GM18517 (cell line): ENCODE measurements at regions not wholly inside any gene's neighbourhood (a gene's known extent, or its start where the extent isn't known, plus 50 kb on each side); places are given as distances from the start of the nearest gene placed in this dataset.

ENCODE experiments used
- ATAC-seq: cut with Tn5 transposase; IDR thresholded peaks from one replicate; pipeline ENCODE4 v1.9.1; 2021; ENCODE audit warnings: mild to moderate bottlenecking, moderate library complexity; ENCODE audit not compliant: unreplicated experiment

DNA sequence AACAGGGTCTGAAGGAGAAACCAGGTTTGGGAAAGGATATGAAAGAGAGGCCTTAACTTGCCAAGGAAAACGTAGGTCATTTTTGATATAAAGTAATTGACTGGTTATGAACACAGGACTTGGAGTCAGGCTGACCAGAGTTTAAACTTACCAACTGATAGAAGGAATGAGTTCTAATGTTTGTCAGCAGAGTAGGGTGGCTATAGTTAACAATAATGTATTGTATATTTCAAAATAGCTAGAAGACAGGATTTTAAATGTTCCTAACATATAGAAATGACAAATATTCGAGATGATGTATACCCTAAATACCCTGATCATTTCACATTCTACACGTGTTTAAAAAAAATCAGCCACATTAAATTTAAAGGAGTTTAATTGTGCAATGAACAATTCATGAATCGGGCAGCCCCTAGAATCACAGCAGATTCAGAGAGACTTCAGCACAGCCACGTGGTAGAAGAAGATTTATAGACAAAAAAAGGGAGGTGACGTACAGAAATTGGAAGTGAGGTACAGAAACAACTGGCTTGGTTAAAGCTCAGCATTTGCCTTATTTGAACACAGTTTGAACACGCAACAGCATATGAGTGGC, 52.5 kb upstream of the PLEKHG7 start:
- peak; percentile 22 for ATAC-seq

DNA sequence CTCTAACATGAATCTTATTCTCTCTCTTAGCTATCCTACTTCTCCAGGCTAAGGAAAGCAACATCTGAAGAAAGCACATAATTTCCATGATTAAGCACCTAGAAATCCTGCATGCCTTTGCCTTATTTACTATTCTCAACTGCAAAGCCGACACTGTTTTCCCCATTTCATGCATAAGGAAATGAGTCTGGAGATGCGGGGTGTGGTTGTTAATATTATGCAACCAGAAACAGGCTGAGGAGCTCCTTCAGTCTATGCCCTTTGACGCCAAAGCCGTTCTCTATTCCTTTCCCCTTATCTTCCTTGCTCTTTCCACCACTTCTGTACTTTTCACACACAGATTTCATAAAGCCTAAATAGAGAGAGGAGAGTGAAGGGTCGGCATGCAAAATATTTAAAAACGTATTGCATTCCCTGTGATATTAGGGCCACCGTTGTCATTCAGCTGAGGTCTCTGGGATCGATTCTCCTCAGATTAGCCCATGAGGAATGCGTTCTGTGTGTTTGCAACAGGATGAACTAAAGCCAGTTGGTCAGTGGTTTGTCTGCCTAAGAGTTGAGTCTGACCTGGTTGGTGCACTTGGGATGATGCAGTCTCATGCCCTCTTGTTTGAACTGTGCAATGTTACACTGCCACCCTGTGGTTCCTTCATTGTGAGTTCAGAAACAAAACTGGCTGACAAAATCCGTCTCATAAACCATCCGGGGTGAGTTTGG, 53.1 kb upstream of the PLEKHG7 start:
- ATAC-seq = peak; percentile 92

DNA sequence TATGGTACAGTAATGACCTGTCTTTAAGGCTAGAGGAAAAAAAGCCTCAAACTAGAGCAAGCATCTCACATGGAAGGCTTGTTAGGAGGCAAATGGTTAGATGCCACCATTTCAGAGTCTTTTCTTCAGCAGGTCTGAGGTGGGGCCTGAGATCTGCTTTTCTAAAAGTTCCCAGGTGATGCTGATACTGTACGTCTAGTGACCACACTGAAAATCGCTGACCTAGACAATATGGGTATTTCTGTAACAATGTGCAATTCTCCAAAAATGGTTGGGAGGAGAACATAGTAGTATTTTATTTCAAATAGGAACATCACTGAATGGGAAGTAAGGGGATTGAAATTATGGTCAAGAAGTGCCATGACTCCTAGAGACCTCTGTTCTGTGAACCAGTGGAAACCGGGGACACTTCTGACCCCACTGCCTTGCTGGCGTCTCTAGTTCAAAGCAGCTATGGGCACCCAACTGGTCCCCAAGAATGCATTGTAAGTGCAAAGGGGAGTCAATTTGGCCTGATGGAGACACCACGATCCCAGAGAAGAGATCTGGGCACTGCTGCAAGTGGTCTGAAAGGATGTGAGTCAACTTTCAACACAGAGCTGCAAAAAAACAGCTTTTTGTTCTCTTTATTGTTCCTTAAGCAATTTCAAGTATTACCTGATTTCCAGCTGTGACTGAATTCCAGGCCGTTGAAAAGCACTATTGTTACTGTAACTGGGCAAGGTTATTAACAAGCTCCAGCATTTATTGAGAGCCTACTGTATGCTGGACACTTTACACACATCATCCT, 54.4 kb upstream of the PLEKHG7 start:
- no peak for ATAC-seq

- ATAC-seq = no peak
Observed at GRCh38 chr12:92641291-92641690, 61.5 kb upstream of the PLEKHG7 start.

- no peak for ATAC-seq
Observed at GRCh38 chr12:92640691-92641090, 62.1 kb upstream of the PLEKHG7 start.

- no peak for ATAC-seq
Observed at GRCh38 chr12:92639017-92639416, 63.8 kb upstream of the PLEKHG7 start.

GRCh38 chr12:92634730-92635129, 68.1 kb upstream of the PLEKHG7 start:
- no peak for ATAC-seq

- ATAC-seq = no peak
Observed at GRCh38 chr12:92634202-92634601, 68.6 kb upstream of the PLEKHG7 start.

- no peak for ATAC-seq
Observed at GRCh38 chr12:92630968-92631367, 71.8 kb upstream of the PLEKHG7 start.

GRCh38 chr12:92629349-92630065, 73.3 kb upstream of the PLEKHG7 start:
- ATAC-seq = no peak

GRCh38 chr12:92628476-92628875, 74.3 kb upstream of the PLEKHG7 start:
- no peak for ATAC-seq

DNA sequence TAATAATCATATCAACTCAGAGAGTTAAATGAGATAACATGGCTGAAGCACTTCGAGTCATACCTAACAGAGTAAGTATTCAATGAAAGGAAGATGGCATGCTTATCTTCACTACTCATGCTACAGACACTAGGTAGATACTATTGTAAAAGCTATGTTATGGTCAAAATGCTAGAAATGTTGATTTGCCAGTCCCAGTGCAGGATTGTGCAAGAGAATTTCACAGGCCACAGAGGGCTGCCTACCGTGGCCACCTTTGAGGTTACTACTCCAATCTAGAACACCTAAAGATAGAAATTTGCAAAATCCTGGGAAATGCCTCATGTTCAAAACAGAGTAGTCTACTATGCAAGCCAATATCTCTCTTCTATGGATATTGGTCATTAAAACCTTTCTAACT, 75.3 kb upstream of the PLEKHG7 start:
- no peak for ATAC-seq

- ATAC-seq = no peak
Observed at GRCh38 chr12:92625639-92626310, 77.0 kb upstream of the PLEKHG7 start.

GRCh38 chr12:92624236-92624635, 78.6 kb upstream of the PLEKHG7 start:
- ATAC-seq = no peak

- no peak for ATAC-seq
Observed at GRCh38 chr12:92623386-92623785, 79.4 kb upstream of the PLEKHG7 start.

GRCh38 chr12:92621833-92622232, 81.0 kb upstream of the PLEKHG7 start:
- ATAC-seq = no peak

GRCh38 chr12:92621312-92621711, 81.5 kb upstream of the PLEKHG7 start:
- no peak for ATAC-seq

- no peak for ATAC-seq
Observed at GRCh38 chr12:92619730-92620684, 82.8 kb upstream of the PLEKHG7 start.

DNA sequence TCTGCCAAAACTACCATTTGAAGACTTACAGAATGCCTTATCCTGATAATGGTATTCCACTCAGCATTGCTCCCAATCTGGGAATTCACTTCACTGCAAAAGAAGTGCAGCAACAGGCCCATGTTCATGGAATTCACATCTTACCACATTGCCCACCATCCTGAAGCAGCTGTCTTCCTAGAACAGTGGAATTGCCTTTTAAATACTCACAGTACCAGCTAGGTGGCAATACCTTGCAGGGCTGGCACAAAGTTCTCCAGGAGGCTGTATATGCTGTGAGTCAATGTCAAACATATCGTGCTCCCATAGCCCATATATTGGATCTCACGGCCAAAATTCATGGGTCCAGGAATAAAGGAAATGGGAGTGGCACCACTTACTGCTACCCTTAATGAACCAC, 83.8 kb upstream of the PLEKHG7 start:
- ATAC-seq = no peak

DNA sequence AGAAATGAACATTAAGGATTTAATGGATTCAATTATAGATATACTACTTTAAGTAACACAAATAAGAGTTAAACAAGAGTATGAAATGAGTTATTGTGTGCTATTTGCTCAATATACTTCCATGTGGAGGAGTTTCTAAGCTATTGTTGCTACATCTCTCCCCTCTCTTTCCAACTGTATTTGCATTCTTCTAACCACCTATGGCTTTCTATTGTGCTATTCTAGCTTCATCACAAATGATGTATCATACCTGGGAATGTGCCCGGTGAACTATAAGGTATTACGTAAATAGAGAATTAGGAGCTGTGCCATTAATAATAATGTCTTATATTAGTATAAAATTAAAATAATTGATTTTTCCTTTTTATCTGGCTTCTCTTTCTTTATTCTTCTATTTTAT, 87.1 kb upstream of the PLEKHG7 start:
- ATAC-seq = no peak
